ENCODE measurements at regions not wholly inside any gene's neighbourhood (a gene's known extent, or its start where the extent isn't known, plus 50 kb on each side); places are given as distances from the start of the nearest gene placed in this dataset.
"Not testable (repeated sequence)": the region's sequence is repeated elsewhere in the genome, so short reads cannot be mapped to it uniquely, and the experiment has no call there.

DNA sequence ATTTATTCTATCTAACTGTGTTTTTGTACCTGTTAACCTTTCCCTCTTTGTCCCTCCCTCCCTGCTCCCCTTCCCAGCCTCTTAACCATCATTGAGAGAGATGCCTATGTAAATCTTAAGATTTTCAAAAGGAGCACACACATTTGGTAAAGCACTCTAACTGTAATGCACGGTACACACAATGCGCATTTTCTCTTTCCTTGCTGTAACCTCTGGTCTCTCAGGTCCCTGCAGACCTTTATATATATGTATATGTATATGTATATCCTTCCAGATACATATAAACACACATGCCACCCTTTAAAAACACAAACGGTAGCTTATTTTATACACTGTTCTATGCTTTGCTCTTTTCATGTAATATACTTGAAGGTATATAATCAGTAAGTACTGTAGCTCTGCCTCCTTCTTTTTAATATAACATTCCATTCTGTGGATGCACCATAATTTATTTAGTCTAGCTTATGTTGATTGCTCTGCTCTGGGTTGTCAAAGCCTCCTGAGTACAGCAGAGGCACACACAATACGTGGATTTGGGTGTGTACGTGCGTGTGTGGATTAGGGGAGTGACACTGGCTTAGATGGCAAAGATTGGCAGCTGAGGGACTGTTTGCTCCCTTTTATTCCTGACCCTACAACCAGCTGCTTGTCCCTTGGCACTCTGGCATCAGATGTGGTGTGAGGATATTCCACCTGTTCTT is 118.4 kb upstream of the PTPN20 start:
- DNase-seq, result not testable (repeated sequence)

DNA sequence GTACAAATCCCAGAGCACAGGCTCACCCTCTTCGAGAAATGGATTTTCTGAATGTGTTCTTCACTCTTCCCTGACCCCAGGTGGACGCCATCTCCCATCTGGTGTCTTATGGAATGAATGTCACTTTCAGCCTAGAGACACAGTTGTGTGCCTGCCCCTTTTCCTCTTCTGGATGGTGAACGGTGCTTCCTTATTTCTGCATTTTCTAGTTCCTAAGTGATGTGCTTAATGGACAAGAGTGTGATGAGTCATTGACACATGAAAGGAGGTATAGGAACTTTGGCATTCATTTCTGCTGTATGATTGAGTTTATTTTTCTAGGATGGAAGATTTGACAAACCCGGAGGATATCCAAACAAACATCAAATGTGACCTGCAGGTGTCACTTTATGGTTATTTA is 114.9 kb upstream of the PTPN20 start:
- not testable (repeated sequence) for DNase-seq

DNA sequence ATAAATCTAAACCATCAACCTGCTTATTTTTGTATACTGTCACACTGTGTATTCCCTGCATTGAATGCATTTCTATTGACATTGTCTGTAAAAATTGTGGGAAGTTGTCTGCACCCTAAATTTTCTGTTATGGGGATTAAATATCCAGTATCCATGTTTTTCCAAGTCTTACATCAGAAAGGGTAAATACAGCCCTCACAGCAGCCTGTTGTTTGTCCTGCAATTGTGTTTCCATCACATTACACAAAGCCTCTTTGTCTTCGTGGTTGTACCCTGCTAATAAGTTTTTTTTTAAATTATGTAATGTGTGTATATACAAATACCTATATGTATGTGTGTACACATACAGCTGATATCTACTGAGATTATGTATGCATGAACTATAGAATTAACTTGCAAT is 109.2 kb upstream of the PTPN20 start:
- DNase-seq, result not testable (repeated sequence)

DNA sequence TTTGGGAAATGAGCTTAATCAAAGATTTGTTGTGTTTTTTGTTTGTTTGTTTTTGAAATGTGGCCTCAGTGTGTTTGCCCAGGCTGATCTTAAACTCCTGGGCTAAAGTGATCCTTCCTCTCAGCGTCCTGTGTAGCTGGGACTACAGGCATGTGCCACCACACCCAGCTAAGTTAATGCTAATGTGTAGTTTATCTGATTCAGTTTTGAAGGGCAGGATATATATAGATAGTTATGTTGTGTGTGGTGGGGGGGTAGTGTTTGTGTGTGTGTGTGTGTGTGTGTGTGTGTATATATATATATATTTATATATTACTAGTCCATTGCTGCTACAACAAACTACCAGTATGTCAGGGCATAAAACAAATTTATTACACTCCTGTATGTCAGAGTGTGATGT is 108.1 kb upstream of the PTPN20 start:
- not testable (repeated sequence) for DNase-seq

GRCh38 chr10:46810222-46810621 is 101.0 kb upstream of the PTPN20 start:
- DNase-seq, result not testable (repeated sequence)

- not testable (repeated sequence) for DNase-seq
These were observed 95.1 kb upstream of the PTPN20 start for GRCh38 chr10:46816126-46816525.

- not testable (repeated sequence) for DNase-seq
These were observed 70.7 kb upstream of the PTPN20 start for GRCh38 chr10:46840393-46841050.

- DNase-seq, result not testable (repeated sequence)
These were observed 70.1 kb upstream of the PTPN20 start for GRCh38 chr10:46841051-46841593.

DNA sequence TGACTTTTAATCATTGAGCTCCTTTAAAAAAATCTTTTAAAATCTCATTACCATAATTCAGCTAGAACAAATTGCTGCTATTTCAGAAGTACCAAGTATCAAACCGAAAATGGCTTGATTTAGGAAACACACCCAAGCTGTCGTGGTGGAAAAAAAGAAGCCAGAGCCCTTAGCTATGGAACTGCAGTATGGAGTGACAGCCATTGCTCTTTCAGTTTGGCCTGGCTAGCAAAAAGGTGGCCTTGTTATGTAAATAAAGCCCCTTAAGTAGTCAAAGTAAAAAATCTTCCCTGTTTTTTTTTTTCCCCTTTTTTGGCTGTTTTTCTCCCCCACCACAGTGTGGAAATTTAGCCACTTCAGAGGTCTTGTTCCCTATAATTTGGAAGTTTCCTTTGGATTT is 66.0 kb upstream of the PTPN20 start:
- not testable (repeated sequence) for DNase-seq

DNA sequence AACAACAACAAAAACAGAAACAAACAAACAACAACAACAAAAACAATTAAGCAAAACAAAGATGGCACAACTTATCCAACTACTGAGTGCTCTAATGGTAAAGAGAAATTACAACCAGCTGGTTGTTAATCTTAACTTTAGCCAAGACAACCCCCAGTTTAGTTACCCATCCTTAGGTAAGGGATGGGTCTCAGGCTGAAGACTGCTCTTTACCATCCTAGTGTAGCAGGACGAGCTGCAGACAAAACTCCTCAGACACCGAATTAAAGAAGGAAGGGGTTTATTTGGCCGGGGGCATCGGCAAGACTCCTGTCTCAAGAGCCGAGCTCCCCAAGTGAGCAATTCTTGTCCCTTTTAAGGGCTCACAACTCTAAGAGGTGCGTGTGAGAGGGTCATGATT is 65.6 kb upstream of the PTPN20 start:
- DNase-seq, result not testable (repeated sequence)

DNA sequence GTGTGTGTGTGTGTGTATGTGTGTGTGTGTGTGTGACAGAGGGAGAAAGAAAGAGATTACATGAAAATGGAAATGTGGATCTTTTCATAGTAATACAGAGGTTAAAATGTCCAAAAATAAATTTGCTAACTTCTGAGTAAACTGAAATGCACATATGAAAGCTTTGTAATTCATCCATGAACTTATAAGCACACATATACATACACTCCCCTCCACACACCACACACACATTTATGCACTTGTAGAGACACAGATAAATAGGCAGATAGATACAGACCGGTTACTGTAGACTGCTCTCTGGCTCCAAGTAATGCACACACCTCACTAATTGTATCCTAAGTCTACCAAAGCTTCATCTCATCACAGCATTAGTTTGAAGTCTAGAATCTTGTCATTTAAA is 50.5 kb upstream of the PTPN20 start:
- DNase-seq, result not testable (repeated sequence)

Measured in anterior cingulate cortex (tissue), 58 donors.